ENCODE measurements at regions not wholly inside any gene's neighbourhood (a gene's known extent, or its start where the extent isn't known, plus 50 kb on each side); places are given as distances from the start of the nearest gene placed in this dataset.
"Not testable (repeated sequence)": the region's sequence is repeated elsewhere in the genome, so short reads cannot be mapped to it uniquely, and the experiment has no call there.

GRCh38 chr4:69013933-69014332, 62.3 kb upstream of the UGT2A3 start:
- H3K79me2 ChIP-seq (ENCODE audit: insufficient read depth); H4K20me1 ChIP-seq (ENCODE audit: insufficient read depth); H2AFZ ChIP-seq (ENCODE audit: low read depth); H3K27ac ChIP-seq (ENCODE audit: low read depth in 2 of 2, low read length in 1 of 2); H3K4me1 ChIP-seq (ENCODE audit: control insufficient read depth in 1 of 2, insufficient read depth in 2 of 2, low read depth in 1 of 2, low read length in 1 of 2); H3K27me3 ChIP-seq (ENCODE audit: insufficient read depth); H3K36me3 ChIP-seq (replicated peaks in 1 of 2; ENCODE audit: control insufficient read depth in 1 of 2, insufficient read depth in 2 of 2, low read length in 1 of 2); H3F3A ChIP-seq (replicated peaks; ENCODE audit: insufficient read depth); H3K9me3 ChIP-seq; CTCF ChIA-PET; H3K4me3 ChIP-seq (ENCODE audit: low read depth in 2 of 2, low read length in 1 of 2); POLR2A ChIA-PET; H3K9me2 ChIP-seq; H3K9ac ChIP-seq; H3K4me2 ChIP-seq; DNase-seq: not testable (repeated sequence)

GRCh38 chr4:69017986-69018385, 66.4 kb upstream of the UGT2A3 start:
- H3K4me2 ChIP-seq; DNase-seq; CTCF ChIA-PET; H3K36me3 ChIP-seq (replicated peaks in 1 of 2; ENCODE audit: control insufficient read depth in 1 of 2, insufficient read depth in 2 of 2, low read length in 1 of 2); H3K27ac ChIP-seq (ENCODE audit: low read depth in 2 of 2, low read length in 1 of 2); H3F3A ChIP-seq (replicated peaks; ENCODE audit: insufficient read depth); POLR2A ChIA-PET; H3K27me3 ChIP-seq (ENCODE audit: insufficient read depth); H2AFZ ChIP-seq (ENCODE audit: low read depth); H3K4me3 ChIP-seq (ENCODE audit: low read depth in 2 of 2, low read length in 1 of 2); H3K9me2 ChIP-seq; H3K79me2 ChIP-seq (ENCODE audit: insufficient read depth); H3K4me1 ChIP-seq (ENCODE audit: control insufficient read depth in 1 of 2, insufficient read depth in 2 of 2, low read depth in 1 of 2, low read length in 1 of 2); H4K20me1 ChIP-seq (ENCODE audit: insufficient read depth); H3K9ac ChIP-seq; H3K9me3 ChIP-seq: not testable (repeated sequence)
- 14% methylated on average over 3 of the region's 3 CpGs for WGBS (ENCODE audit: low lambda C conversion rate)

GRCh38 chr4:69019538-69020461, 68.2 kb upstream of the UGT2A3 start:
- H3K4me1 ChIP-seq (ENCODE audit: control insufficient read depth in 1 of 2, insufficient read depth in 2 of 2, low read depth in 1 of 2, low read length in 1 of 2); H3K4me2 ChIP-seq; H3K36me3 ChIP-seq (replicated peaks in 1 of 2; ENCODE audit: control insufficient read depth in 1 of 2, insufficient read depth in 2 of 2, low read length in 1 of 2); H3F3A ChIP-seq (replicated peaks; ENCODE audit: insufficient read depth); H2AFZ ChIP-seq (ENCODE audit: low read depth); H3K9me2 ChIP-seq; H3K79me2 ChIP-seq (ENCODE audit: insufficient read depth); H3K27me3 ChIP-seq (ENCODE audit: insufficient read depth); H3K27ac ChIP-seq (ENCODE audit: low read depth in 2 of 2, low read length in 1 of 2); H4K20me1 ChIP-seq (ENCODE audit: insufficient read depth); POLR2A ChIA-PET; H3K9me3 ChIP-seq; H3K9ac ChIP-seq; H3K4me3 ChIP-seq (ENCODE audit: low read depth in 2 of 2, low read length in 1 of 2); DNase-seq; CTCF ChIA-PET: not testable (repeated sequence)
- 1% methylated on average over 6 of the region's 6 CpGs for WGBS (ENCODE audit: low lambda C conversion rate)

- H2AFZ ChIP-seq (ENCODE audit: low read depth); H3K79me2 ChIP-seq (ENCODE audit: insufficient read depth); H3K9me2 ChIP-seq; H3K4me2 ChIP-seq; POLR2A ChIA-PET; H3K4me1 ChIP-seq (ENCODE audit: control insufficient read depth in 1 of 2, insufficient read depth in 2 of 2, low read depth in 1 of 2, low read length in 1 of 2); H3F3A ChIP-seq (replicated peaks; ENCODE audit: insufficient read depth); CTCF ChIA-PET; H3K4me3 ChIP-seq (ENCODE audit: low read depth in 2 of 2, low read length in 1 of 2); H3K9me3 ChIP-seq; H3K36me3 ChIP-seq (replicated peaks in 1 of 2; ENCODE audit: control insufficient read depth in 1 of 2, insufficient read depth in 2 of 2, low read length in 1 of 2); H3K27ac ChIP-seq (ENCODE audit: low read depth in 2 of 2, low read length in 1 of 2); H3K9ac ChIP-seq; H4K20me1 ChIP-seq (ENCODE audit: insufficient read depth); DNase-seq; H3K27me3 ChIP-seq (ENCODE audit: insufficient read depth): not testable (repeated sequence)
- WGBS (ENCODE audit: low lambda C conversion rate): 0% methylated on average over 2 of the region's 2 CpGs
These were observed 68.8 kb upstream of the UGT2A3 start for GRCh38 chr4:69020462-69020807.

Measured in SK-N-SH (cell line).